WTC11 (cell line): ENCODE measurements at regions not wholly inside any gene's neighbourhood (a gene's known extent, or its start where the extent isn't known, plus 50 kb on each side); places are given as distances from the start of the nearest gene placed in this dataset.

ENCODE experiments used
- ATAC-seq: fragments of 200-7000 bp; cut with Tn5 transposase; 2 replicates; pipeline ENCODE4 v1.10.0; 2021; ENCODE audit warnings: mild to moderate bottlenecking, moderate library complexity
- CTCF ChIA-PET: fragments of 300-600 bp; sonication (Branson Sonifier 250); formaldehyde crosslinking; loops from one replicate; lab custom pipeline; 2021; ENCODE audit warnings: antibody characterized with exemption; lab: Charles Lee
- POLR2A ChIA-PET: fragments of 350-600 bp; sonication (Branson Sonifier 250); formaldehyde crosslinking; loops from one replicate; lab custom pipeline; 2021; ENCODE audit warnings: antibody characterized with exemption; lab: Charles Lee
- DNase-seq: peaks from one replicate; pipeline ENCODE4 v3.0.0; 2021; ENCODE audit warnings: low spot score
- H3K27ac Mint-ChIP-seq: 2 replicates; pipeline ENCODE4 v1.8.0; 2021; ENCODE audit warnings: mixed read lengths
- H3K27me3 Mint-ChIP-seq: 2 replicates; pipeline ENCODE4 v1.8.0; 2021; ENCODE audit warnings: low read depth, mild to moderate bottlenecking, moderate library complexity, mixed read lengths
- H3K36me3 Mint-ChIP-seq: 2 replicates; pipeline ENCODE4 v1.8.0; 2021; ENCODE audit warnings: mixed read lengths
- H3K4me1 Mint-ChIP-seq: 2 replicates; pipeline ENCODE4 v1.8.0; 2022; ENCODE audit warnings: mixed read lengths
- H3K4me3 Mint-ChIP-seq: 2 replicates; pipeline ENCODE4 v1.8.0; 2021; ENCODE audit warnings: mild to moderate bottlenecking, moderate library complexity, mixed read lengths
- H3K9me3 Mint-ChIP-seq: 2 replicates; pipeline ENCODE4 v1.8.0; 2021; ENCODE audit warnings: mixed read lengths
- ATF6 ChIP-seq: sonication (generic); formaldehyde crosslinking; IDR thresholded peaks from 2 replicates; pipeline ENCODE4 v1.8.1; 2023; ENCODE audit warnings: mild to moderate bottlenecking, missing genetic modification reagents
- CBFB ChIP-seq: sonication (generic); formaldehyde crosslinking; IDR thresholded peaks from 2 replicates; pipeline ENCODE4 v1.8.1; 2022; ENCODE audit warnings: mild to moderate bottlenecking, low read depth, missing genetic modification reagents
- CDX4 ChIP-seq: fragments of 250-450 bp; sonication (Bioruptor Pico); IDR thresholded peaks from 2 replicates; pipeline ENCODE4 v1.9.0; 2021; ENCODE audit warnings: moderate library complexity, mild to moderate bottlenecking, inconsistent platforms, borderline replicate concordance
- E2F1 ChIP-seq: sonication (generic); formaldehyde crosslinking; IDR thresholded peaks from 2 replicates; pipeline ENCODE4 v1.8.0; 2022; ENCODE audit warnings: mild to moderate bottlenecking, missing genetic modification reagents
- EMX1 ChIP-seq: fragments of 250-450 bp; sonication (Bioruptor Pico); IDR thresholded peaks from 2 replicates; pipeline ENCODE4 v1.8.0; 2021; ENCODE audit warnings: mild to moderate bottlenecking
- ESRRA ChIP-seq: sonication (generic); formaldehyde crosslinking; IDR thresholded peaks from 2 replicates; pipeline ENCODE4 v1.8.1; 2022; ENCODE audit warnings: mild to moderate bottlenecking, missing genetic modification reagents, borderline replicate concordance
- FOXP1 ChIP-seq: sonication (generic); formaldehyde crosslinking; IDR thresholded peaks from 2 replicates; pipeline ENCODE4 v1.8.0; 2022; ENCODE audit warnings: missing genetic modification reagents, mild to moderate bottlenecking, moderate library complexity, borderline replicate concordance
- FOXP4 ChIP-seq: sonication (generic); formaldehyde crosslinking; IDR thresholded peaks from 2 replicates; pipeline ENCODE4 v1.8.0; 2022; ENCODE audit warnings: mild to moderate bottlenecking, missing genetic modification reagents
- IRF1 ChIP-seq: sonication (generic); formaldehyde crosslinking; IDR thresholded peaks from 2 replicates; pipeline ENCODE4 v1.8.0; 2023; ENCODE audit warnings: missing genetic modification reagents
- IRF2 ChIP-seq: sonication (generic); formaldehyde crosslinking; IDR thresholded peaks from 2 replicates; pipeline ENCODE4 v1.8.0; 2022; ENCODE audit warnings: low read depth, missing genetic modification reagents, borderline replicate concordance
- JAZF1 ChIP-seq: fragments of 250-450 bp; sonication (Bioruptor Pico); IDR thresholded peaks from 2 replicates; pipeline ENCODE4 v1.9.0; 2021; ENCODE audit warnings: moderate library complexity, mild to moderate bottlenecking, inconsistent platforms
- PREB ChIP-seq: sonication (generic); formaldehyde crosslinking; IDR thresholded peaks from 2 replicates; pipeline ENCODE4 v1.8.1; 2022; ENCODE audit warnings: mild to moderate bottlenecking, missing genetic modification reagents, moderate library complexity, borderline replicate concordance
- STAT6 ChIP-seq: sonication (generic); formaldehyde crosslinking; conservative IDR thresholded peaks from 2 replicates; pipeline ENCODE4 v1.8.1; 2023; ENCODE audit warnings: mild to moderate bottlenecking, low read depth, missing genetic modification reagents, moderate library complexity
- TEAD1 ChIP-seq: sonication (generic); formaldehyde crosslinking; IDR thresholded peaks from 2 replicates; pipeline ENCODE4 v1.8.0; 2022; ENCODE audit warnings: mild to moderate bottlenecking, missing genetic modification reagents
- ZBTB21 ChIP-seq: sonication (generic); formaldehyde crosslinking; IDR thresholded peaks from 2 replicates; pipeline ENCODE4 v1.8.1; 2023; ENCODE audit warnings: mild to moderate bottlenecking, missing genetic modification reagents, borderline replicate concordance
- ZBTB43 ChIP-seq: sonication (generic); formaldehyde crosslinking; IDR thresholded peaks from 2 replicates; pipeline ENCODE4 v1.8.1; 2023; ENCODE audit warnings: mild to moderate bottlenecking, missing genetic modification reagents
- ZNF317 ChIP-seq: sonication (generic); formaldehyde crosslinking; IDR thresholded peaks from 2 replicates; pipeline ENCODE4 v1.8.1; 2023; ENCODE audit warnings: low read depth, mild to moderate bottlenecking, moderate library complexity, missing genetic modification reagents, borderline replicate concordance
- ZNF416 ChIP-seq: fragments of 250-450 bp; sonication (Bioruptor Pico); IDR thresholded peaks from 2 replicates; pipeline ENCODE4 v1.9.0; 2021; ENCODE audit warnings: mild to moderate bottlenecking, inconsistent platforms
- ZNF423 ChIP-seq: fragments of 250-450 bp; sonication (Bioruptor Pico); IDR thresholded peaks from 2 replicates; pipeline ENCODE4 v2.1.2; 2022; ENCODE audit warnings: mild to moderate bottlenecking, moderate library complexity
- ZNF532 ChIP-seq: fragments of 250-450 bp; sonication (Bioruptor Pico); IDR thresholded peaks from 2 replicates; pipeline ENCODE4 v1.9.0; 2021; ENCODE audit warnings: mild to moderate bottlenecking, borderline replicate concordance

GRCh38 chr16:86390335-86390734, 120.0 kb upstream of the FOXF1 start (continued):
- TF ChIP-seq ZBTB43 (CRISPR knock-in tag), result no peak
- no peak for TF ChIP-seq CDX4 (CRISPR knock-in tag)
- no peak for TF ChIP-seq EMX1 (CRISPR knock-in tag)
- TF ChIP-seq IRF1 (CRISPR knock-in tag), result no peak
- TF ChIP-seq ESRRA (CRISPR knock-in tag), result no peak
- TF ChIP-seq TEAD1, result no peak

- Mint-ChIP-seq H3K9me3 (peaks cover 4% of the 10 kb centered on the region), H3K27ac (no peak overlapping the region), H3K4me1 (peaks cover 7% of the 10 kb centered on the region), H3K4me3 (no peak overlapping the region), H3K27me3 (no peaks in the 10 kb centered on the region; the same call in 1 of the 2 replicates), H3K36me3 (no peaks in the 10 kb centered on the region)
- ATAC-seq (no peak), DNase-seq (no peak)
- ChIA-PET CTCF (interaction anchor here (1.1 to 1.4 kb wide), 2 partner anchors 139 to 318 kb away, joined by 3 read pairs; no protein-coding TSS in a partner anchor), POLR2A (no interaction called here)
- TF ChIP-seq CBFB (CRISPR knock-in tag) (no peak), ZNF532 (CRISPR knock-in tag) (no peak), ATF6 (no peak), JAZF1 (CRISPR knock-in tag) (no peak), FOXP4 (no peak), ZBTB21 (CRISPR knock-in tag) (no peak), ZNF416 (CRISPR knock-in tag) (no peak), E2F1 (CRISPR knock-in tag) (no peak), STAT6 (CRISPR knock-in tag) (no peak), ZNF423 (CRISPR knock-in tag) (no peak), ZNF317 (CRISPR knock-in tag) (no peak), PREB (CRISPR knock-in tag) (no peak), FOXP1 (CRISPR knock-in tag) (no peak), IRF2 (CRISPR knock-in tag) (no peak)
Measured at GRCh38 chr16:86391486-86391885, 118.8 kb upstream of the FOXF1 start.
